ENCODE measurements at regions not wholly inside any gene's neighbourhood (a gene's known extent, or its start where the extent isn't known, plus 50 kb on each side); places are given as distances from the start of the nearest gene placed in this dataset.

DNA sequence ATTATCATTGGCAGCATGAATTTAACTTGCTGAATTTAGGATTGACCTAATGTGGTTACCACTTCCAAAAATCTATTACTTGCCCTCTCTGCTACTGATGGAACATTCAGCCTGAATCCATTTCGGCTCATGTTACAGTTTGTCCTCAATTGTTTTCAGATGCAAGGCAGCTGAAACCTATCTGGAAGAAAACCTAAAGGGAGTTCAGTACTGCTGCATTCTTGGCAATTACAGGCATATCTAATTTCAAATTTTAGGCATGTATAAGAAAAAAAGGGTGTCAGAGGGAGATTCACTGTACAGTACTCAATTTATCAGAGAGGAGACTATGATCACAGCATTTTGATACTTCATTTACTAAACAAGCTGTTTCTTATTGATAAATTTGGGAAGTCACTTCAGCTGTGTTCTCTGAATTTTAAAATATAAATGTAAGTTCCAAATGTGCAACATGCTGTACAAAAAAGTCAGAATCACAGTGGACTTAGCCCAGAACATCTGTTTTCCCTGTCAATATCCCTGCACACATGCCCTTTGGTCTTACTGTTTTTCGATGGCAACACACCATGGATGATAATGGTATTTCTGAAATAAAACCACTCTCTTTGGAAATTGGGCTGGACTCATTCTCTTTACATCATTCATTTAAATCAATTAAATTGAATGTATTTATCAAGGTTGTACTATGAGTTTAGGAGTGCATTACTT lies 651.6 kb upstream of the ADGRL4 start:
- no peak for TF ChIP-seq YY1 (IDR thresholded peaks at IDR 0.05; ENCODE audit: low read depth)
- no peak for TF ChIP-seq ZBTB7A (IDR thresholded peaks at IDR 0.05; ENCODE audit: low read depth)
- TF ChIP-seq, protein P1, sequence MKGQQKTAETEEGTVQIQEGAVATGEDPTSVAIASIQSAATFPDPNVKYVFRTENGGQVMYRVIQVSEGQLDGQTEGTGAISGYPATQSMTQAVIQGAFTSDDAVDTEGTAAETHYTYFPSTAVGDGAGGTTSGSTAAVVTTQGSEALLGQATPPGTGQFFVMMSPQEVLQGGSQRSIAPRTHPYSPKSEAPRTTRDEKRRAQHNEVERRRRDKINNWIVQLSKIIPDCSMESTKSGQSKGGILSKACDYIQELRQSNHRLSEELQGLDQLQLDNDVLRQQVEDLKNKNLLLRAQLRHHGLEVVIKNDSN (IDR thresholded peaks at IDR 0.05): no peak
- no peak for TF ChIP-seq MAX (IDR thresholded peaks at IDR 0.05)
- TF ChIP-seq CREB1 (IDR thresholded peaks at IDR 0.05; ENCODE audit: low read depth): no peak
- no peak for TF ChIP-seq FOXM1 (IDR thresholded peaks at IDR 0.05; ENCODE audit: borderline replicate concordance, low read depth)
- no peak for TF ChIP-seq TEAD4 (IDR thresholded peaks at IDR 0.05)
- no peak for TF ChIP-seq NFIC (IDR thresholded peaks at IDR 0.05)

DNA sequence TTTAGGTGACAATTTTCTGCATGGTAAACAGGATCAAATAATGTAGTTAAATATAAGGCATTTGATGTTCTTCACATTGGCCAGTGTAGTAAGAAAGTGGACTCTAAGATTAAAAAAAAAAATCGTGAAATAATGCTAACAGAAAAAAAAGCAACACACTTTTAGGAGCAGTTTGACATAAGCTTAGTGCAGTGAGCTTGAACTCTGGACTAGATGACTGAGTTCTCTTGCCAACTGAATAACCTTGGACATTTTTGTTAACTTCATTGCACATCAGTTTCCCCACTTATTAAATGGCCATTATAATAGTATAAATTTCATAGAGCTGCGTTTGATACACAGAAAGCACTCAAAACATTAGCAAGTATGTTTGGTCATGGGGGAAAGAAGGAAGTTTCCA lies 649.3 kb upstream of the ADGRL4 start:
- no peak for TF ChIP-seq TEAD4 (IDR thresholded peaks at IDR 0.05)
- TF ChIP-seq, protein P1 (IDR thresholded peaks at IDR 0.05): no peak
- TF ChIP-seq YY1 (IDR thresholded peaks at IDR 0.05; ENCODE audit: low read depth): no peak
- TF ChIP-seq RAD21 (IDR thresholded peaks at IDR 0.05; ENCODE audit: low read depth): no peak
- no peak for TF ChIP-seq REST (IDR thresholded peaks at IDR 0.05; ENCODE audit: low read depth)

- TF ChIP-seq RAD21 (IDR thresholded peaks at IDR 0.05; ENCODE audit: low read depth) (no peak), CEBPB (IDR thresholded peaks at IDR 0.05) (no peak), TAF1 (IDR thresholded peaks at IDR 0.05; ENCODE audit: low read depth) (no peak), EP300 (IDR thresholded peaks at IDR 0.05; ENCODE audit: borderline replicate concordance) (no peak), YY1 (IDR thresholded peaks at IDR 0.05; ENCODE audit: low read depth) (no peak), CREB1 (IDR thresholded peaks at IDR 0.05; ENCODE audit: low read depth) (no peak), TEAD4 (IDR thresholded peaks at IDR 0.05) (no peak), EGR1 (IDR thresholded peaks at IDR 0.05) (no peak), TCF12 (IDR thresholded peaks at IDR 0.05; ENCODE audit: low read depth) (no peak), REST (IDR thresholded peaks at IDR 0.05; ENCODE audit: low read depth) (no peak), NFIC (IDR thresholded peaks at IDR 0.05) (no peak), FOXM1 (IDR thresholded peaks at IDR 0.05; ENCODE audit: borderline replicate concordance, low read depth) (no peak), MAX (IDR thresholded peaks at IDR 0.05) (no peak), ZBTB7A (IDR thresholded peaks at IDR 0.05; ENCODE audit: low read depth) (no peak)
- TF ChIP-seq, protein P1 (IDR thresholded peaks at IDR 0.05): no peak
Measured at GRCh38 chr1:79652426-79652825, 645.9 kb upstream of the ADGRL4 start.

GRCh38 chr1:79648126-79648525 lies 641.6 kb upstream of the ADGRL4 start:
- no peak for TF ChIP-seq YY1 (IDR thresholded peaks at IDR 0.05; ENCODE audit: low read depth)
- TF ChIP-seq REST (IDR thresholded peaks at IDR 0.05; ENCODE audit: low read depth): no peak
- no peak for TF ChIP-seq TCF12 (IDR thresholded peaks at IDR 0.05; ENCODE audit: low read depth)
- no peak for TF ChIP-seq EGR1 (IDR thresholded peaks at IDR 0.05)
- TF ChIP-seq CREB1 (IDR thresholded peaks at IDR 0.05; ENCODE audit: low read depth): no peak
- no peak for TF ChIP-seq FOXM1 (IDR thresholded peaks at IDR 0.05; ENCODE audit: borderline replicate concordance, low read depth)
- TF ChIP-seq ZBTB7A (IDR thresholded peaks at IDR 0.05; ENCODE audit: low read depth): no peak
- TF ChIP-seq EP300 (IDR thresholded peaks at IDR 0.05; ENCODE audit: borderline replicate concordance): no peak
- TF ChIP-seq RAD21 (IDR thresholded peaks at IDR 0.05; ENCODE audit: low read depth): no peak
- no peak for TF ChIP-seq NFIC (IDR thresholded peaks at IDR 0.05)
- TF ChIP-seq TAF1 (IDR thresholded peaks at IDR 0.05; ENCODE audit: low read depth): no peak
- TF ChIP-seq TEAD4 (IDR thresholded peaks at IDR 0.05): no peak
- TF ChIP-seq, protein P1 (IDR thresholded peaks at IDR 0.05): no peak
- TF ChIP-seq MAX (IDR thresholded peaks at IDR 0.05): no peak
- TF ChIP-seq CEBPB (IDR thresholded peaks at IDR 0.05): no peak
